GM18868 (cell line): ENCODE measurements at regions not wholly inside any gene's neighbourhood (a gene's known extent, or its start where the extent isn't known, plus 50 kb on each side); places are given as distances from the start of the nearest gene placed in this dataset.
"Not testable (repeated sequence)": the region's sequence is repeated elsewhere in the genome, so short reads cannot be mapped to it uniquely, and the experiment has no call there.

Source experiments
- ATAC-seq: cut with Tn5 transposase; IDR thresholded peaks from one replicate; pipeline ENCODE4 v1.9.1; 2021; ENCODE audit warnings: mild to moderate bottlenecking, moderate library complexity; ENCODE audit not compliant: unreplicated experiment

GRCh38 chr13:70208968-70209367, 100.7 kb upstream of the KLHL1 start:
- not testable (repeated sequence) for ATAC-seq

DNA sequence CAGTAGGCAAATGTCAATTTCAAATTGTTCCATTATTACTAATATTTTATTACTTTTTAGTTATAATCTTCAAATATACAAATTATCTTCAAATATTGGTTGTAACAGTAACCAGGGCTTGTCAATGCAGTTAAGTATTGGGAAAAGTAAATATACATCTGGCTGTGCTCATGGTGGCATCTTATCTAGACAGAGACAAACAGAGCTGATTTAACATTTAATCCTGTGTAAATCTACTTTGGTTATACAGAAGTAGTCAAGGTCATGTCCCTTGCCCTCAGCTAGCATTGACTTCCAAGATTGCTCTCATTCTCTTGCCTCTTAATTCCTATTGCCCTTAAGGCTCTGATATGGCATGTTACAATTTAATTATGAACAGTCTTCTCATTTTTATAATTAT, 98.4 kb upstream of the KLHL1 start:
- no peak for ATAC-seq

DNA sequence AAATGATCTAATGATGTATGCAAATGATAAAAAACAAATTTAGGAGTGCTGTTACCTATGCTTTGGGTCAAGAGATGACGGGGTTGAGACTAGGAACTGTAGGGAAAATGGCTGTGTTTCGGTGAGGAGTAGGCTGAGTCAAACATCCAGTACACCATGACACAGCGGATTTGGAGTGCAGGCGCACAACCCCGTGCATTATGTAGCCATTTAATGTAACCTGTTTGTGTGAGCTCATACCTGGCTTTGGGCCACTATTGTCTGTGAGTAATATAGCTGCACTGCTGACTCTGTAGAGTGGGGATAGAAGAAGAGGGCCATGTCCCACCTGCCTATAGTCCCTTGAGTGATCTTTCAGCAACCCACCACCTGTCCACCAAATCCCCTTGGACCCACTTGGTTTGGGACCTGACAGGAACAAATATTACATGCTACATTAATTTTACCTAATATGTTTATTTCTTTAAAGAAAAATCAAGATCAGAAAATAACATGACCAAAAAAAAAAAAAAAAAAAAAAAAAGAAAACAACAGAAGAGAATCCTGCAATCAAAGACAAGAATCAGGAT, 95.5 kb upstream of the KLHL1 start:
- no peak for ATAC-seq

DNA sequence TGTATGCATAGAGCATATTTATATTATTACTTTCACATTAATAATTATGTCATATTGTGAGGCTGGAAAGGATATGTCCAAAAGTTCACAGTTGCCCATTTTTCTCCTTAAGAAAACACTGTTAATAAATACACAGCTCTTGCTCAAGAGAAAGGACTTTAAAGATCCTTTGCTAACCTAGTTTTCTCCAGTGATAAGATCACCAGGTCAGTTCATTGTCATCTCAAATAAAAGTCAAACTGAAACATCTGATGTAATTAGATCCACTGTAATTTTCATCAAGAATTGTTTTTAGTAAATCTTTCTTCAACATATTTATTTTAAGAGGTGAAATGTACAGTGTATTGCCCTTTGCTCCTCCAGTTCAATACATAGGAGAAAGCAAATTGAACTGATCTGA, 82.8 kb upstream of the KLHL1 start:
- no peak for ATAC-seq

DNA sequence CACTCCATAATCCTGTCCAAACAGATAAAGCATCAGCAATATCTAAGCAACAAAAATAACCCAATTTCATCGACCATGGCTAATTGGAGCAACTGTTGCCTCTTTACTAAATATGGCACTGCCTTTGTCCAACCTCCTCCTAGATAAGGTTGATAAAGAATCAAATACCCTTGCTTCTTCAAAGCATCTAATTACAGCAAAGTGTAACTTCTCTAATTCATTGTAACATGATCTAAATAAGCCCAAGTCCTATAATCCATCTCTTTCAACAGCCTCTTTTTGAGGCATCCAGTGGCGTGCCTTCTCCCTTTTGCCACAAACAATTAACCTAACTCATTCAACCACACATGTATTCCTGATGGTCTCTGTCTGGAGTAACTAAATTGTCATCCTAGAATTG, 81.7 kb upstream of the KLHL1 start:
- no peak for ATAC-seq

GRCh38 chr13:70188567-70188966, 80.3 kb upstream of the KLHL1 start:
- ATAC-seq: no peak

- ATAC-seq: no peak
Observed at GRCh38 chr13:70183041-70183440, 74.8 kb upstream of the KLHL1 start.
